K562 (cell line): ENCODE measurements at regions not wholly inside any gene's neighbourhood (a gene's known extent, or its start where the extent isn't known, plus 50 kb on each side); places are given as distances from the start of the nearest gene placed in this dataset.

ENCODE experiments used
- ATAC-seq: fragments of 200-7000 bp; cut with Tn5 transposase; 3 replicates; pipeline ENCODE4 v1.9.1; 2020; ENCODE audit warnings: moderate library complexity
- BruUV-seq: library from RNA; stranded (reverse); fragments of 400-500 nt; replicated peaks from 2 replicates; lab custom pipeline; 2021; lab: Mats Ljungman, UMichigan
- CTCF ChIA-PET: fragments of 300-600 bp; formaldehyde crosslinking; extraction: SDS; loops from one replicate; lab custom pipeline; 2021; ENCODE audit warnings: low intra/inter-chr PET ratio; lab: Yijun Ruan, JAX
- POLR2A ChIA-PET: fragments of 300-600, 350-650 bp; sonication (Branson Sonifier 250); formaldehyde crosslinking; extraction: SDS; loops from one replicate; lab custom pipeline; 2021; ENCODE audit warnings: antibody characterized with exemption, inconsistent platforms; lab: Yijun Ruan, JAX
- DNase-seq, 4 experiments: peaks; one replicate each; pipeline versions ENCODE4 v3.0.0 to v3.0.0-alpha.2; 2011 to 2018; ENCODE audit warnings: low spot score in 3 of 4, mixed read lengths in 3 of 4; ENCODE audit errors: extremely low read depth in 1 of 4
- FAIRE-seq: peaks from 2 replicates; lab custom pipeline; 2011; peaks lifted over from hg19 to GRCh38; lab: Jason Lieb, UNC
- H2AFZ ChIP-seq: 2 replicates; pipeline ENCODE4 v1.6.0; 2011; ENCODE audit warnings: low read depth, low read length, control low read depth, inconsistent platforms
- H3K27ac ChIP-seq: fragments of 200-600 bp; 3 replicates; pipeline ENCODE4 v1.8.0; 2011; ENCODE audit warnings: low read depth, mild to moderate bottlenecking, control low read depth, inconsistent platforms, low read length, moderate library complexity, mixed read lengths; ENCODE audit errors: extremely low read depth
- H3K27me3 ChIP-seq, 2 experiments: fragments of 300-600 bp in 1 of 2; 2 replicates in 1 of 2; 3 replicates in 1 of 2; pipeline versions ENCODE4 v1.6.0 to v1.8.0; 2011; ENCODE audit warnings: inconsistent platforms in 2 of 2, low read length in 2 of 2, mild to moderate bottlenecking in 1 of 2, mixed read lengths in 1 of 2, moderate library complexity in 1 of 2; ENCODE audit not compliant: control insufficient read depth in 2 of 2, insufficient read depth in 2 of 2
- H3K36me3 ChIP-seq: fragments of 300-600 bp; 3 replicates; pipeline ENCODE4 v1.8.0; 2011; ENCODE audit warnings: mild to moderate bottlenecking, low read length, inconsistent platforms; ENCODE audit not compliant: control insufficient read depth, insufficient read depth
- H3K4me1 ChIP-seq, 2 experiments: fragments of 200-600 bp in 1 of 2; replicated peaks in 1 of 2; 2 replicates in 1 of 2; 3 replicates in 1 of 2; pipeline versions ENCODE4 v1.5.1 to v1.8.0; 2011; ENCODE audit warnings: inconsistent platforms in 2 of 2, low read length in 2 of 2, mild to moderate bottlenecking in 1 of 2, mixed read lengths in 1 of 2, moderate library complexity in 1 of 2; ENCODE audit not compliant: control insufficient read depth in 2 of 2, insufficient read depth in 2 of 2
- H3K4me2 ChIP-seq: 2 replicates; pipeline ENCODE4 v1.6.1; 2011; ENCODE audit warnings: low read length, control low read depth, inconsistent platforms, mixed read lengths; ENCODE audit not compliant: insufficient read depth
- H3K4me3 ChIP-seq: fragments of 200-600 bp; sonication (generic), shearing (Covaris generic); 2 replicates; pipeline ENCODE4 v1.5.1; 2016; ENCODE audit warnings: control low read depth, inconsistent platforms
- H3K79me2 ChIP-seq: fragments of 200-600 bp; 3 replicates; pipeline ENCODE4 v1.8.0; 2011; ENCODE audit warnings: low read length, inconsistent platforms; ENCODE audit not compliant: control insufficient read depth, insufficient read depth
- H3K9ac ChIP-seq, 2 experiments: 2 replicates each; pipeline versions ENCODE4 v1.6.0 to v1.6.1; 2011; ENCODE audit warnings: low read depth in 2 of 2, low read length in 2 of 2, control low read depth in 1 of 2, inconsistent platforms in 1 of 2, mild to moderate bottlenecking in 1 of 2, mixed read lengths in 1 of 2; ENCODE audit not compliant: insufficient read depth in 1 of 2
- H3K9me1 ChIP-seq: one replicate; pipeline ENCODE4 v1.6.0; 2011; ENCODE audit warnings: inconsistent platforms, mild to moderate bottlenecking, low read length, moderate library complexity; ENCODE audit not compliant: control insufficient read depth, insufficient read depth
- H3K9me3 ChIP-seq: replicated peaks from 2 replicates; pipeline ENCODE4 v1.5.1; 2011; ENCODE audit warnings: low read depth, low read length, inconsistent platforms; ENCODE audit not compliant: control insufficient read depth, insufficient read depth
- H4K20me1 ChIP-seq: replicated peaks from 2 replicates; pipeline ENCODE4 v1.6.1; 2011; ENCODE audit warnings: low read length, inconsistent platforms, mixed read lengths; ENCODE audit not compliant: control insufficient read depth, insufficient read depth
- ARHGAP35 ChIP-seq: fragments of 450-650 bp; IDR thresholded peaks from 2 replicates; pipeline ENCODE4 v1.6.1; 2018; ENCODE audit not compliant: partially characterized antibody
- WGBS: fragments of 100-300 bp; shearing (Covaris generic); methylation state at CpG from one replicate; pipeline ENCODE4 v1.1.6; 2016; ENCODE audit warnings: low coverage, mixed read lengths; ENCODE audit not compliant: insufficient coverage; ENCODE audit errors: missing lambda C conversion rate; 5-methylcytosine and 5-hydroxymethylcytosine counted together
- in situ Hi-C: fragments of 300-500 bp; cut with MboI; formaldehyde crosslinking; loops from 4 replicates; pipeline ENCODE4 v1.15.0; 2018; ENCODE audit warnings: inconsistent platforms, mixed read lengths
- intact Hi-C: fragments of 100-400 bp; cut with micrococcal nuclease; formaldehyde crosslinking; loops from 2 replicates; pipeline ENCODE4 v1.14.2; 2022
- TF ChIP-seq, protein P1 (sequence below): sonication (generic); formaldehyde crosslinking; IDR thresholded peaks from 2 replicates; pipeline ENCODE4 v1.8.0; 2022; ENCODE audit warnings: mild to moderate bottlenecking, missing genetic modification reagents

DNA sequence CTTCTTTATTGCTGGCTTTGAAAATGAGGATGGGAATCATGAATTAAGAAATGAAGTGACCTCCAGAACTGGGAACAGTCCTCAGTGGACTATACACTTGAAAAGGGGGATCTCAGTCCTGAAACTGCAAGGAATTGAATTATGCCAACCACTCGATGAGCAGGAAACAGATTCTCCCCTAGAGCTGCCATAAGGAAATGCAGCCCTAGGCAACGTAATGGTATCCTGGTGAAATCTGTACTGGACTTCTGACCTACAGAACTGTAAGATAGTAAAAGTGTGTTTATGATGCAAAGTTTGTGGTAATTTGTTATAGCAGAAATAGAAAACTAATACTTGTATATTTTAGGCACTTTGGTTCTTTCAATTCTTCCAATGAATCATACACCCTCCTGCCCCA is 236.4 kb upstream of the TAC1 start:
- no peaks in the 10 kb centered on the region for H3K36me3 ChIP-seq
- peaks cover 0 to 7% of the 10 kb centered on the region in 2 experiments; a peak in 2 of 5 replicates for H3K27me3 ChIP-seq
- no peaks in the 10 kb centered on the region for H3K9me1 ChIP-seq
- no peak overlapping the region for H3K4me3 ChIP-seq
- H4K20me1 ChIP-seq = no peaks in the 10 kb centered on the region
- CTCF ChIA-PET = no interaction called here
- POLR2A ChIA-PET = interaction anchor here (1.1 kb wide), 1 partner anchor 31 kb away, joined by 3 read pairs; no protein-coding TSS in a partner anchor
- ATAC-seq (0 out of 3 replicates have a peak, but pooled peaks have one; percentile 32), DNase-seq (no peak)
- no peak overlapping the region for H2AFZ ChIP-seq
- in situ Hi-C loops = loop anchor here (10.0 kb wide), 1 partner anchor 339 kb away; no protein-coding TSS in a partner anchor
- no peaks in the 10 kb centered on the region for H3K79me2 ChIP-seq
- no peak overlapping the region for H3K9ac ChIP-seq
- TF ChIP-seq, protein P1, sequence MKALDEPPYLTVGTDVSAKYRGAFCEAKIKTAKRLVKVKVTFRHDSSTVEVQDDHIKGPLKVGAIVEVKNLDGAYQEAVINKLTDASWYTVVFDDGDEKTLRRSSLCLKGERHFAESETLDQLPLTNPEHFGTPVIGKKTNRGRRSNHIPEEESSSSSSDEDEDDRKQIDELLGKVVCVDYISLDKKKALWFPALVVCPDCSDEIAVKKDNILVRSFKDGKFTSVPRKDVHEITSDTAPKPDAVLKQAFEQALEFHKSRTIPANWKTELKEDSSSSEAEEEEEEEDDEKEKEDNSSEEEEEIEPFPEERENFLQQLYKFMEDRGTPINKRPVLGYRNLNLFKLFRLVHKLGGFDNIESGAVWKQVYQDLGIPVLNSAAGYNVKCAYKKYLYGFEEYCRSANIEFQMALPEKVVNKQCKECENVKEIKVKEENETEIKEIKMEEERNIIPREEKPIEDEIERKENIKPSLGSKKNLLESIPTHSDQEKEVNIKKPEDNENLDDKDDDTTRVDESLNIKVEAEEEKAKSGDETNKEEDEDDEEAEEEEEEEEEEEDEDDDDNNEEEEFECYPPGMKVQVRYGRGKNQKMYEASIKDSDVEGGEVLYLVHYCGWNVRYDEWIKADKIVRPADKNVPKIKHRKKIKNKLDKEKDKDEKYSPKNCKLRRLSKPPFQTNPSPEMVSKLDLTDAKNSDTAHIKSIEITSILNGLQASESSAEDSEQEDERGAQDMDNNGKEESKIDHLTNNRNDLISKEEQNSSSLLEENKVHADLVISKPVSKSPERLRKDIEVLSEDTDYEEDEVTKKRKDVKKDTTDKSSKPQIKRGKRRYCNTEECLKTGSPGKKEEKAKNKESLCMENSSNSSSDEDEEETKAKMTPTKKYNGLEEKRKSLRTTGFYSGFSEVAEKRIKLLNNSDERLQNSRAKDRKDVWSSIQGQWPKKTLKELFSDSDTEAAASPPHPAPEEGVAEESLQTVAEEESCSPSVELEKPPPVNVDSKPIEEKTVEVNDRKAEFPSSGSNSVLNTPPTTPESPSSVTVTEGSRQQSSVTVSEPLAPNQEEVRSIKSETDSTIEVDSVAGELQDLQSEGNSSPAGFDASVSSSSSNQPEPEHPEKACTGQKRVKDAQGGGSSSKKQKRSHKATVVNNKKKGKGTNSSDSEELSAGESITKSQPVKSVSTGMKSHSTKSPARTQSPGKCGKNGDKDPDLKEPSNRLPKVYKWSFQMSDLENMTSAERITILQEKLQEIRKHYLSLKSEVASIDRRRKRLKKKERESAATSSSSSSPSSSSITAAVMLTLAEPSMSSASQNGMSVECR = no peak
- TF ChIP-seq ARHGAP35 = no peak
- TF ChIP-seq, all 486 proteins: peak for 0
- H3K4me1 ChIP-seq = no peaks in the 10 kb centered on the region
- BruUV-seq = no TSS peak
- 0% methylated on average over 2 of the region's 2 CpGs for WGBS
- no peak for FAIRE-seq
- H3K9me3 ChIP-seq = no peaks in the 10 kb centered on the region
- no peak overlapping the region for H3K27ac ChIP-seq
- no peak overlapping the region for H3K4me2 ChIP-seq
- intact Hi-C loops = loop anchor here (10.0 kb wide), 1 partner anchor 519 kb away; no protein-coding TSS in a partner anchor
